GM12874 (cell line): ENCODE measurements at regions not wholly inside any gene's neighbourhood (a gene's known extent, or its start where the extent isn't known, plus 50 kb on each side); places are given as distances from the start of the nearest gene placed in this dataset.

Experiments
- CTCF ChIP-seq: IDR thresholded peaks from 2 replicates; pipeline ENCODE4 v1.5.1; 2011; ENCODE audit warnings: low read depth, mild to moderate bottlenecking, control low read depth, low read length, moderate library complexity; ENCODE audit not compliant: insufficient read depth

DNA sequence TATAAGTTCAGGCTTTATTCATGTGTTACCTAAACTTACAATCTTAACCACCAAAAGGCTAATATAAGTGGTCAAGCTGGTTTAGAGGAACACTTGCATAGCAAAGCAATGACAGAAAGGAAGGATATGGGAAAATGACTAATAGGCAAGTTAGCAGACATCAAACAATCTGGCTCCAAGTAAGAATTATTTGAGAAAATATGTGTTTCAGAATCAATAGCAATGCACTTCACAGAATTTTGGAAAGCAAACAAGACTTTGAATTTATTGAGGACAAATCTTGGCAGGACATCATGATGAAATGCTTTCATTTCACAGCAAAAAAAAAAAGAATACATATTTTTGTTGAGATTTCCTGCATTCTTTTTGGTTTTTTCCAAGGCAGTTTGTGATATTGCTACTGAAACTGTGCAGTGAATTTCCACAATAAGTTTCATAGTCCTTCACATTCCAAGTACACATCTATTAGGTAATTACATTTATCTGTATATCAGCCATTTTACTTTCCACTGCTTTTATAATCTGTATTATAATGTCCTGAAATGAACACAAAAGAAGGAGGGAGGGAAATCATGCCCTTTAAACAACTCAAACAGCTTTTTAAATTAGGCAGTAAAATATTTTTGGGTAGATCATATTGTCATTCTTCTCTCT lies 417.9 kb downstream of the NR2F1-AS1 start:
- no peak for TF ChIP-seq CTCF

- TF ChIP-seq CTCF, result no peak
Measured at GRCh38 chr5:93161661-93162654, 419.1 kb downstream of the NR2F1-AS1 start.

- TF ChIP-seq CTCF, result no peak
Measured at GRCh38 chr5:93158841-93159240, 422.2 kb downstream of the NR2F1-AS1 start.

DNA sequence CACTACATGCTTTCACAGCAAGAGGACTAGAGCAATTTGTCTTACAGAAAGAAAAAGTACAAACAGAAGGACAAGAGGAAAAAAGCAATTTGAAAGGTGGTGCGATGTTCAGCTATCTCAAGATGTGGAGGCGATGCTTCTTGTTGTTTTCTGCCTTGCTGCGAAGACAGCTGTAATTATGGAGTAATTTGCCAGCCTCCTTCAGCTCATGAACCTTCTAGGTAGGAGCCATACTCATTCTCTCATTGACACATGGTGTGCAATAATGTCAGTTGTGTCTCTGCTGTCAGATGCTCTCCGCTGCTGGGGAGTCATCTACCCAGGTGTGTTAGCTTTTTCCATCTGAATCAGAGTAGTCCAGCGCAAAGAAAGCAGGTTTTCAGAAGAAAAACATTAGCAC lies 424.5 kb downstream of the NR2F1-AS1 start:
- TF ChIP-seq CTCF, result no peak

DNA sequence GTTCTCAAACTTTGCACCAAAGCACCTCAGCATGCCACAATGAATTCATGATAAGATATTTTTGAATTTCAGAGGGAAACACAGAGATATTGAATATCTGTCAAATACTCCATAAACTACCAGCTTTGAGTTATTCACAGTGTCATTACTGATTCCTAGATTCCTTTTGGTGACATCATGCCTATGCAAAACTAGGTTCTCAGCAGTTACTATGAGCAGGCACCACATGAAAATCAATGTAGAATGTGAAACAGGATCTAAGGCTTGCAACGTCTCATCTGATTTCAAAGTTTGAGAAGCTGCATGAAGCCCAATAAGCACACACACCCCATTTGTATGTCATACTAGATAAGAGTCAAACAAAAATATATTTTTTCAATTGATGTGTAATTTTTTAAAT lies 426.5 kb downstream of the NR2F1-AS1 start:
- TF ChIP-seq CTCF, result no peak

GRCh38 chr5:93153461-93153860 lies 427.6 kb downstream of the NR2F1-AS1 start:
- no peak for TF ChIP-seq CTCF

GRCh38 chr5:93151896-93152295 lies 429.1 kb downstream of the NR2F1-AS1 start:
- no peak for TF ChIP-seq CTCF
